ENCODE measurements at regions not wholly inside any gene's neighbourhood (a gene's known extent, or its start where the extent isn't known, plus 50 kb on each side); places are given as distances from the start of the nearest gene placed in this dataset.
A peak's percentile ranks its signal among the peaks of the same experiment; 100 is the strongest.
"Not testable (repeated sequence)": the region's sequence is repeated elsewhere in the genome, so short reads cannot be mapped to it uniquely, and the experiment has no call there.

- no peak for DNase-seq (ENCODE audit: low read depth in 3 of 3, low spot score in 2 of 3)
Measured at GRCh38 chr5:130386155-130386554, 481.9 kb downstream of the CHSY3 start.

DNA sequence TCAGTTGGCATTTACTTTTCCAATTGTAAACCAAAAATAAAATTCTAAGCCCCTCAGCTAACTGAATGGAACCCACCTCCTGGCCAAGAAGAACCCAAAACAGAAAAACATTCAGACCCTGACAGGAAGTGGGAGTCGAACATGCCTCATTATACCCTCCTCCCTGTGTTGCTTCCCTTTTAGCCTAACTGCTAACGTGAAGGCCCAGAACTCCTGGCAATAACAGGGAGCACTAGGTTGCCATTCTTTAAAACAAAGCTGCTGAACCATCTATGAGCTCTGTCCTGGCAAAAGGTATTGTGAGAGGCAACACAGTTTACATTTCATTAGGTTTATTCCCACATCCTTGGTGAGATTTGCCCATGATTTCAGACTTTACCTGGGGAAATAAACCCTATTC, 481.4 kb downstream of the CHSY3 start:
- no peak for DNase-seq (ENCODE audit: low read depth in 3 of 3, low spot score in 2 of 3)

- no peak for DNase-seq (ENCODE audit: low read depth in 3 of 3, low spot score in 2 of 3)
Measured at GRCh38 chr5:130365956-130366355, 461.7 kb downstream of the CHSY3 start.

DNA sequence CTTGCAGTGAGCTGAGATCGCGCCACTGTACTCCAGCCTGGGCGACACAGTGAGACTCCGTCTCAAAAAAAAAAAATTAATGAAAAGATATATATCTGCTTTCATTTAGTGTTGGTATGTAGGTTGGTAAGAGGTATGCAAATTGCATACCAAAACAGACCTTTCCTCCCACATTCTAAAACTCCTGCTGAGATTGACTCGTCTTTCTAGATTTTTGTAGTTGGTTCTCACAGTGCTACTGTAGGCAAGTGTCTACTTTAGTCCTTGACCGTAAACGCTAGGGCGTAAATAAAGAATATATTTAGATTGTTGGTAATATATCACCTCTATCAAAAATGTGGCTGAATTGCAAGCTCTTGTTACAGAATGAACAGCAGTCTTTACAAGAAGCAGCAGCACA, 445.9 kb downstream of the CHSY3 start:
- no peak for DNase-seq (ENCODE audit: low read depth in 3 of 3, low spot score in 2 of 3)

DNA sequence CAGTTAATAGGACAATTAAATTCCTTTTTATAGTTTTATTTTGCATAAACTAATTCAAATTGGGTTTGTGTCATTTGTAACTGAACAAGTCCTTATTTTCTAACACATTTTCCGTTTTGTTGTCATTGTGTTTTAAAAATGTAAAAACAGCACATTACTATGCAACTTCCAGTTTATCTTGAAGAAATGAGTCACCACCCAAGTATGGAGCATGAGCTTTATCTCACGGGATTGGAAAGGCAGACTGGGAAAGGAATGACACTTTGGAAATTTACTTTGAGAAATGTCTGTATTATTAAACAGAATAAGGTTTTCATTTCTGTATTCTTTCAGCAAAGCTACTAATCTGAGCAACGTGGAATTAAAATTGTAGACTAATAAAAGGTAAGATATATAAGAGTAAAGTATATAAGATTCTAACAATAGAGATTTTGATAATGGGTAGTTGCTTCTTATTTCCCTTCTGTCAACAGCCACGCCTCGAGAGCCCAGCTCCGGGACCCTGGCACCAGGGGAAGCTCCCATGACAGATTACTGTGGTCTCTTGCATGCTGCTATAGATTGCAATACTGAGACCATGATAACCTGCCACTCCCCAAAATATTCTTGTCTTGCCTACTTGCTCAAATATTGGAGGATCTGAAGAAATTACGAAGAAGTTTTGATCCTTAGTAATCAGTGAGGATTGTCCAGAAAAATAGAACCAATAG, 433.1 kb downstream of the CHSY3 start:
- no peak for DNase-seq (ENCODE audit: low read depth in 3 of 3, low spot score in 2 of 3)

GRCh38 chr5:130335117-130335516, 430.9 kb downstream of the CHSY3 start:
- no peak for DNase-seq (ENCODE audit: low read depth in 3 of 3, low spot score in 2 of 3)

GRCh38 chr5:130333089-130333488, 428.8 kb downstream of the CHSY3 start:
- DNase-seq (ENCODE audit: low read depth in 3 of 3, low spot score in 2 of 3): no peak

DNA sequence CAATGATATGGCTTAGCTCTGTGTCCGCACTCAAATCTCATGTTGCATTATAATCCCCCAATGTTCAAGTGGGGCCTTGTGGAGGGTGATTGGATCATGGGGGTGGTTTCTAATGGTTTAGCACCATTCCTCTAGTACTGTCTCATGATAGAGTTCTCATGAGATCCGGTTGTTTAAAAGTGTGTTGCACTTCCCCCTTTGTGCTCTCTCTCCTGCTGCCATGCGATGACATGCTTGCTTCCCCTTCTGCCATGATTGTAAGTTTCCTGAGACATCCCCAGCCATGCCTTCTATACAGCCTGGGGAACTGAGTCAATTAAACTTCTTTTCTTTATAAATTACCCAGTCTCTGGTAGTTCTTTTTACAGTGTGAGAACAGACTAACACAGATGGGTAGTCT, 427.1 kb downstream of the CHSY3 start:
- DNase-seq (ENCODE audit: low read depth in 3 of 3, low spot score in 2 of 3): no peak

DNA sequence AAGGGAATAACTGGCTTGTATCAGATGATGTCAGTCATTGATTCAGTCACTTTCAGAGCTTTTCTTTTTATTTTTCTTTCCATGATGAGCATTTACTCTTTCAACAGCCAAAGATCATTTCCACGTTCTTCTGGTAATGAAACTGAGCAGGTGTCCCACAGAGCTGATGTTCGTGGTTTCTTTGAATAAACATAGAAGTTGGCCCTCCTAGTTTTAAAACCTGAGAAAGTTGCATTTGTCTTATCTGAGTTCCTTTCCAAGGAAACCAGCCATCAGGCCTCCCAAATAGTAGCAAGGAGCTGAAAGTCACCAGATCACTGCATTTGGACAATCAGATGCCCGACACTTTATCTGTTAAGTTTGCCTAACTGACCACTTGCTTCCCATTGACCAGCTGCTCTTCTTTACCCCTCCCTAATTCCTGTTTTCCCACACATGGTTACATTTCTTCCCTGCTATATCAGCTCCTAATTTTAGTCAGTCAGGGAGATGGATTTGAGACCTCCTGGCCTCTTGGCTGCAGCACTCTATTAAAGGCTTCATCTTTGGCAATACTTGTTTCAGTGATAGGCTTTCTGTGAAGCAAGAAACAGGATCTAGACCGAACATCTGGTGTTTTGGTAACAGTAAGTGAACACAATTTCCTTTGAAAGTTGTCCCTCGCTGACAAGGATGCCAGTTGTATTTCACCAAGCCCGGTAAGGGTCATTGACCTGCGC, 420.8 kb downstream of the CHSY3 start:
- no peak for DNase-seq (ENCODE audit: low read depth in 3 of 3, low spot score in 2 of 3)

- DNase-seq (ENCODE audit: low read depth in 3 of 3, low spot score in 2 of 3): no peak
Measured at GRCh38 chr5:130323804-130324454, 419.7 kb downstream of the CHSY3 start.

DNA sequence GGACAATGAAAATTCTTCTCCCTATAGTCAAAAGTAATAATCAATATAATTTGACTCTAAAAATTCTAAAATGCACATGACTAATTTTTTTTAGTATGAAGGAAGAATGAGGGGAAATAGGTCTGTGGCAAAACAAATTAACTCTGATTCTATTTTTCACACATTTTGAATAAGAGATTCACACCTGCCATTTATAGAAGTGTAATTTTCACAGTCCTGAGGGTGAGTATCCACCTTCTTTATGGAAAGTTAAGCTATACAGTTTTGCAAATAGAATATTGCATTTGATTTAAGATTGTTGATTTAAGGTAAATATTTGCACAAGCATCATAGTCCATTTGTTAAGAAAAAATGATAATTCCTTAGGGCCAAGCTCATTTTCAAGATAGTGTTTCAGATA, 417.7 kb downstream of the CHSY3 start:
- no peak for DNase-seq (ENCODE audit: low read depth in 3 of 3, low spot score in 2 of 3)

- DNase-seq (ENCODE audit: low read depth in 3 of 3, low spot score in 2 of 3): peak; percentile 16 to 39 (median 31)
Measured at GRCh38 chr5:130316971-130317680, 412.9 kb downstream of the CHSY3 start.

DNA sequence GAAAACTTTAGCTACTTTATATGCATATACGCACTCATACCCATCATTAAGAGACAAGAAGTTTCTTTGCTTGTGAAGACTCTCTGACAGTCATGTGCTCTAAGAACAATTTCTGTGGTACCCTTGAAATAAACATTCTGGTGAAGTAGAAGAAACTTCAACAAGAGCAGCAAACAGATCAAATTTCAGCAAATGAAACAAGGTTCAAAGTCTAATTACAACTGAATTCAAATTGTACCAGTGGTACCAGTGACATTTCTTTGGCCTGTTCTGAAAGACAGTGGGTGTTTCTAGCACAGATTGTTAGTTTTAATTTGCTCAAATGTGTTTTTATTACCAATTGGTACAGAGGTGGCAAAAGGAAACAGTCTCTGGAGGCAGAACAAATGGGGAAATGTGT, 391.0 kb downstream of the CHSY3 start:
- DNase-seq (ENCODE audit: low read depth in 3 of 3, low spot score in 2 of 3): no peak

DNA sequence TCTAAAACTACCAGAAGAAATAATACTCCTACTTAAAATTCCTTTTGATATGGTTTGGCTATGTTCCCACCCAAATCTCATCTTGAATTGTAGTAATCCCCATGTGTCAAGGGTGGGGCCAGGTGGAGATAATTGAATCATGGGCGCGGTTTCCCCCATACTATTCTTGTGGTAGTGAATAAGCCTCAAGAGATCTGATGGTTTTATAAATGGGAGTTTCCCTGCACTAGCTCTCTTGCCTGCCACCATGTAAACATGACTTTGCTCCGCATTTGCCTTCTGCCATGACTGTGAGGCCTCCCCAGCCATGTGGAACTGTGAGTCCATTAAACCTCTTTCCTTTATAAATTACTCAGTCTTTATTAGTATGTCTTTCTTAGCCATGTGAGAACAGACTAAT, 390.5 kb downstream of the CHSY3 start:
- not testable (repeated sequence) for DNase-seq (ENCODE audit: low read depth in 3 of 3, low spot score in 2 of 3)

- DNase-seq (ENCODE audit: low read depth in 3 of 3, low spot score in 2 of 3): no peak
Measured at GRCh38 chr5:130290219-130290618, 386.0 kb downstream of the CHSY3 start.

DNA sequence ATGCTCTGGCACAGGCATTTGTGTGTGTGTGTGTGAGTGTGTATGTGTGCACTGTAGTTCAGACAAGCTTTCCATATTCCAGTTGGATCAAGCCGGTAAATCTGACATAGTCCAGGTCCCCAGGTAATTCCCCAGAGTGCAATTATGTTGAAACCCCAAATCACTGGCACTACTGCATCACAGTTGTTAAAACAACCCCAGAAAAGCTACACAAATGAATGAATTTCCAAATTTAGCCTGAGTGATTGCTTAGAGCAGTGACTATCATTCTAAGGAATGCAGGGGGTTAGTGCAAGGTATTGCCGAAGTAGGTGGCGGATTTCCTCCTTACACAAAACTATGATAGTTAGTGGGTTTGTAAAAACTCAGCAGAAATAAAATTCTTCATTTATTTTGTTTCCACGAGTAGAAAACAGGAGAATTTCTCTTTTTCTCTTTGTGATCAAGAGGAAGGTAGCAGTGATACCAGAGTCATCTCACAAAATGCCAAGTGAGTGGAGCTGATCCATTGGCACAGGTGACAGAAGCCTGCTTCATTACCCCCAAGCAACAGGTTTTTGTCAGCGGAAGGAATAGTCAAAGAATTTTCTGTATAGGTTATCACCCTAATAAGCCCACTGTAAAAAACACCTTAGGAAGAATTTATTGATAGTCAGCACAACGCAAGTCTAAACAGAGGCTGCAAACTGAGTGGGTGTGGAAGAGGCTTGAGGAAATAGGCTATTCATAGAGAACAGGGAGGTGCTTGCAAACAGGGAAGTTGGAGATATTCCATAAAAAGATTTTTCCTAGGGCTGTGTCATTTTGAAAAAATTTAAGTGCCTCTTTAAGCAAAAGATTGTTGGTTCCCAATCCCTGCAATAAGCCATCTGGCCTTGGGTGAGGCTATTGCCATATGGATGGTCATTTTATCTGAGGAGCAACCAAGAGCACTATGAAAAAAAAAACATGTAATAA, 385.1 kb downstream of the CHSY3 start:
- DNase-seq (ENCODE audit: low read depth in 3 of 3, low spot score in 2 of 3): no peak

DNA sequence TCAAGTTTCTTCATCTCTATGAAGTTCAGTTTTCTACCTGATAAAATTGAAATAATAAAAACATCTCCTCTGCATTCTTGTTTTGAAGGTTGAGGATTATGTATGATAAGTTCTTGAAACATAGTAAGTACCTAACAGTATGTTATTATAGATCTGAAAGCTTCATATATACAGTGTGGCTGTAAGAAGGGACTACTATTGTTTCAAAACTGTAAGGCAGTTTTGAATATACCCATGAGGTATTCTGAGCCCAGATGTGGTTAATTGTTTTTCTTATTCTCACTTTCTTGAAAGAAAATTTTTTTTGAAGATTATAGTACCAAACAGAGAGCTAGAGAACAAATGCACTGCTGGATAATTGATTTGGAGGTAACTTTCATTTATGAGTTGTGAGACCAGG, 383.2 kb downstream of the CHSY3 start:
- DNase-seq (ENCODE audit: low read depth in 3 of 3, low spot score in 2 of 3): no peak

- no peak for DNase-seq (ENCODE audit: low read depth in 3 of 3, low spot score in 2 of 3)
Measured at GRCh38 chr5:130286971-130287370, 382.7 kb downstream of the CHSY3 start.

DNA sequence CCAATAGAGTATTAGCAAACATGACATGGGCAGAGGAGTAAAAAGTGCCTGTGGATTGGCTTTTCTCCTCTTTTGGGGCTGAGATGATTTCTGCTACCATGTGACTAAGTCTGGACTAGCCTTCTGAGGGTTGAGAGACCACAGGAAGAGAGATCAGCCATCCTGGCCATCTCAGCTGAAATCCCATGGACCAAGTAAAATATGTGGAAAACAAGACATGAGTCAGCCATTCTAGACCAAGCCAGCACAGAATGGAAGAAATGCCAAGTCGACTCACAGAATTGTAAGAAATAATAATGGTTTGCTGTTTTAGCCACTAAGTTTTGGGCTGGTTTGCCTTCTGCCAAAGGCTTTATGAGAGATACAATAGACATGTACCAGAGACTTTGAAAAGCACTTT, 377.8 kb downstream of the CHSY3 start:
- no peak for DNase-seq (ENCODE audit: low read depth in 3 of 3, low spot score in 2 of 3)

DNA sequence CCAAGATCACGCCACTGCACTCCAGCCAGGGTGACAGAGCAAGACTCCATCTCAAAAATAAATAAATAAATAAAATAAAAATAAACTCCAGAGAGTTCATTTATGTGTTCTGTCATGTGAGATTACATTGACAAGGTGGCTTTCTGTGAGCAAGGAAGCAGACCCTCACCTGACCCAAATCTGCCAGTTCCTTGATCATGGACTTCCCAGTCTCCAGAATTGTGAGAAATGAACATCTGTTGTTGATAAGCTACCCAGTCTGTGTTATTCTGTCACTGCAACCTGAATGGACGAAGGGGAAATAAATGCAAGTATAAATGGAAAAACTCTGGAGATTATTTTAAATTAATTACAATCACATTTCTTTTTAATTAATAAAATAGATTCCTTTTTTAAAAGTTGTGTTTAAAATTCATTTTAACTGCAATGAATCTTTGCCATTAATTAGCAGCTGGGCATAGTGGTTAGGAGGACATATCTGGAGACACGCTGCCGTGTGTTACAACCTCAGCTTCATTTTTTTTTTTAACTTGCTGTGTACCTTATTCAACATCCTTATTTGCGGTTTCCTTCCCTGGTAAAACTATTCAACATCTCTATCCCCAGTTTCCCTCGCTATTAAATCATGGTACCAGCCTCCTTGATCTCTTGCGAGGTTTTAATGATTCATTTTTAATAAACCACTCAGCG, 376.4 kb downstream of the CHSY3 start:
- DNase-seq (ENCODE audit: low read depth in 3 of 3, low spot score in 2 of 3): no peak

Data from right renal cortex interstitium (tissue), 3 donors.